Endothelial cell of umbilical vein (primary cell): ENCODE measurements at regions not wholly inside any gene's neighbourhood (a gene's known extent, or its start where the extent isn't known, plus 50 kb on each side); places are given as distances from the start of the nearest gene placed in this dataset.

Experiments
- BruUV-seq: library from RNA; stranded (reverse); fragments of 400-500 nt; replicated peaks from 2 replicates; lab custom pipeline; 2021; lab: Mats Ljungman, UMichigan
- CTCF ChIA-PET: fragments of 300-600, 350-600 bp; sonication (Branson Sonifier 250); formaldehyde crosslinking; loops from one replicate; lab custom pipeline; 2021; ENCODE audit warnings: antibody characterized with exemption, inconsistent platforms; lab: Charles Lee
- POLR2A ChIA-PET: fragments of 300-600, 350-600 bp; sonication (Branson Sonifier 250); formaldehyde crosslinking; loops from one replicate; lab custom pipeline; 2021; ENCODE audit warnings: antibody characterized with exemption, inconsistent platforms; lab: Charles Lee
- DNase-seq: peaks from one replicate; pipeline ENCODE4 v3.0.0-alpha.2; 2011; ENCODE audit warnings: low read depth, low spot score
- FAIRE-seq: peaks from 2 replicates; lab custom pipeline; 2011; peaks lifted over from hg19 to GRCh38; lab: Jason Lieb, UNC
- H2AFZ ChIP-seq: 2 replicates; pipeline ENCODE4 v1.6.0; 2012; ENCODE audit warnings: low read depth, low read length, control low read depth, inconsistent platforms
- H3K27ac ChIP-seq: 2 replicates; pipeline ENCODE4 v1.5.1; 2011; ENCODE audit warnings: low read depth, mild to moderate bottlenecking, control low read depth, low read length, moderate library complexity; ENCODE audit not compliant: insufficient read depth
- H3K27me3 ChIP-seq, 2 experiments: 2 replicates each; pipeline versions ENCODE4 v1.6.0 to v1.6.1; 2011; ENCODE audit warnings: low read length in 2 of 2, mixed read lengths in 1 of 2; ENCODE audit not compliant: control insufficient read depth in 2 of 2, insufficient read depth in 2 of 2
- H3K36me3 ChIP-seq, 2 experiments: 2 replicates in 1 of 2; 3 replicates in 1 of 2; pipeline ENCODE4 v1.5.1; 2011; ENCODE audit warnings: low read length in 2 of 2, mild to moderate bottlenecking in 1 of 2, moderate library complexity in 1 of 2; ENCODE audit not compliant: control insufficient read depth in 2 of 2, insufficient read depth in 2 of 2; ENCODE audit errors: extremely low read depth in 1 of 2
- H3K4me1 ChIP-seq: 3 replicates; pipeline ENCODE4 v1.5.1; 2011; ENCODE audit warnings: mild to moderate bottlenecking, low read length; ENCODE audit not compliant: control insufficient read depth, insufficient read depth; ENCODE audit errors: extremely low read depth
- H3K4me2 ChIP-seq: 2 replicates; pipeline ENCODE4 v1.6.1; 2011; ENCODE audit warnings: low read length, control low read depth, mixed read lengths; ENCODE audit not compliant: insufficient read depth
- H3K4me3 ChIP-seq, 3 experiments: fragments of 200-600 bp in 1 of 3; sonication (generic), shearing (Covaris generic) in 1 of 3; replicated peaks in 1 of 3; 2 replicates each; pipeline ENCODE4 v1.5.1; 2011 to 2016; ENCODE audit warnings: control low read depth in 3 of 3, low read length in 3 of 3, mild to moderate bottlenecking in 2 of 3, inconsistent platforms in 1 of 3, low read depth in 1 of 3, moderate library complexity in 1 of 3; ENCODE audit not compliant: insufficient read depth in 1 of 3
- H3K79me2 ChIP-seq: 2 replicates; pipeline ENCODE4 v1.6.0; 2012; ENCODE audit warnings: low read length, inconsistent platforms; ENCODE audit not compliant: control insufficient read depth, insufficient read depth
- H3K9ac ChIP-seq: replicated peaks from 2 replicates; pipeline ENCODE3; 2011; ENCODE audit warnings: low read length, control low read depth; ENCODE audit not compliant: insufficient read depth; ENCODE audit errors: extremely low read depth
- H3K9me1 ChIP-seq: replicated peaks from 3 replicates; pipeline ENCODE4 v1.6.0; 2011; ENCODE audit warnings: mild to moderate bottlenecking, low read length; ENCODE audit not compliant: control insufficient read depth, insufficient read depth; ENCODE audit errors: extremely low read depth
- H3K9me3 ChIP-seq: replicated peaks from 2 replicates; pipeline ENCODE4 v1.5.1; 2012; ENCODE audit warnings: low read length, inconsistent platforms; ENCODE audit not compliant: control insufficient read depth, insufficient read depth
- H4K20me1 ChIP-seq: replicated peaks from 2 replicates; pipeline ENCODE3; 2011; ENCODE audit warnings: mild to moderate bottlenecking, low read length; ENCODE audit not compliant: control insufficient read depth, insufficient read depth; ENCODE audit errors: extremely low read depth
- EZH2 ChIP-seq: IDR thresholded peaks from 2 replicates; pipeline ENCODE4 v1.6.1; 2012; ENCODE audit warnings: borderline replicate concordance, low read depth, mild to moderate bottlenecking, moderate library complexity, low read length, inconsistent platforms; ENCODE audit not compliant: severe bottlenecking
- FOS ChIP-seq: IDR thresholded peaks from 2 replicates; pipeline ENCODE4 v1.6.1; 2011; ENCODE audit warnings: mild to moderate bottlenecking, low read length, moderate library complexity, borderline replicate concordance; ENCODE audit not compliant: insufficient read depth
- GATA2 ChIP-seq: IDR thresholded peaks from 2 replicates; pipeline ENCODE4 v1.7.0; 2011; ENCODE audit warnings: low read depth, mild to moderate bottlenecking, moderate library complexity, mixed read lengths, low read length; ENCODE audit not compliant: insufficient read length, insufficient read depth
- JUN ChIP-seq: IDR thresholded peaks from 2 replicates; pipeline ENCODE4 v1.6.1; 2011; ENCODE audit warnings: borderline replicate concordance, low read depth; ENCODE audit not compliant: insufficient read length, insufficient read depth
- MYC ChIP-seq: IDR thresholded peaks from one replicate; pipeline ENCODE4 v1.6.1; 2011; ENCODE audit warnings: mild to moderate bottlenecking, low read depth, low read length
- POLR2A ChIP-seq: IDR thresholded peaks from 2 replicates; pipeline ENCODE4 v1.6.1; 2012; ENCODE audit warnings: low read depth, mild to moderate bottlenecking, control low read depth, low read length
- POLR2AphosphoS5 ChIP-seq: IDR thresholded peaks from 2 replicates; pipeline ENCODE4 v1.6.1; 2012; ENCODE audit warnings: low read depth, mild to moderate bottlenecking, control low read depth, low read length, moderate library complexity; ENCODE audit not compliant: insufficient read depth
- dilution Hi-C: fragments of 300-500 bp; cut with MboI; formaldehyde crosslinking; loops from one replicate; pipeline ENCODE4 v1.15.0; 2019; ENCODE audit warnings: low sequenced_read_pairs; ENCODE audit not compliant: extremely low pct_ligation_motif_present
- intact Hi-C: fragments of 100-400 bp; cut with micrococcal nuclease; formaldehyde crosslinking; loops from one replicate; pipeline ENCODE4 v1.10.0; 2022
- TF ChIP-seq, protein P1 (sequence below), 2 donors: IDR thresholded peaks; 1 replicate in 1 of 2; 2 replicates in 1 of 2; pipeline ENCODE4 v1.5.1; 2011; ENCODE audit warnings: low read length in 2 of 2, mild to moderate bottlenecking in 2 of 2, moderate library complexity in 2 of 2, control low read depth in 1 of 2, inconsistent platforms in 1 of 2, low read depth in 1 of 2; ENCODE audit not compliant: insufficient read depth in 1 of 2; ENCODE audit errors: extremely low read depth in 1 of 2
- TF ChIP-seq, protein P2 (sequence below): IDR thresholded peaks from 2 replicates; pipeline ENCODE4 v1.6.1; 2011; ENCODE audit not compliant: insufficient read depth, insufficient read length

DNA sequence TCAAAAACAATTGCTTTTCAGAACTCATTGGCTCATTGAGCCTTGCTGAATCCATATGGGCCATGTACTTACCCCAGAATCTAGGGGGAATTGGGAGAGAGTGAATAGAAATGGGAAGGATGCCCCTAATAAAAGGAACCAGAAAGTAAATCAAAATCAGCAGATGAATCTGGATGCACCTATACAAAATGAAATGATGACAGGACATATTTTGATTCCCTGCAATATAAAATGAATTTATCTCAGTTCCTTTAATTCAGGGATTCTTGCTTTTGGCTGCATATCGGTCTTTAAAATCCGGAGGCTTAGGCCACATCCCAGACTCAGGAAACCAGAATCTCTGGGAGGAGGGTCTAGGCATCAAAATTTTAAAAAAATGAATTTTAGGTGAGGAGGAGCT lies 107.7 kb upstream of the NEO1 start:
- DNase-seq (no peak), FAIRE-seq (no peak)
- Histone ChIP-seq H3K27ac (no peak overlapping the region), H3K9ac (no peak overlapping the region), H2AFZ (no peak overlapping the region), H3K79me2 (no peaks in the 10 kb centered on the region), H3K27me3 (no peaks in the 10 kb centered on the region), H3K4me1 (no peaks in the 10 kb centered on the region), H3K36me3 (no peaks in the 10 kb centered on the region), H3K4me2 (no peak overlapping the region), H3K9me3 (no peaks in the 10 kb centered on the region), H3K9me1 (no peaks in the 10 kb centered on the region), H3K4me3 (no peak overlapping the region), H4K20me1 (no peaks in the 10 kb centered on the region)
- POLR2A ChIA-PET: no interaction called here
- intact Hi-C loops: no loop called here
- TF ChIP-seq POLR2A: no peak
- TF ChIP-seq MYC: no peak
- dilution Hi-C loops: no loop called here
- no TSS peak for BruUV-seq
- CTCF ChIA-PET: no interaction called here

GRCh38 chr15:72940229-72940622 lies 112.0 kb upstream of the NEO1 start:
- ChIA-PET POLR2A (no interaction called here), CTCF (interaction anchor here (2.2 kb wide), 1 partner anchor 27 kb away, joined by 6 read pairs; no protein-coding TSS in a partner anchor)
- Histone ChIP-seq H3K4me3 (no peak overlapping the region), H3K27me3 (no peaks in the 10 kb centered on the region), H3K9me1 (no peaks in the 10 kb centered on the region), H3K4me1 (no peaks in the 10 kb centered on the region), H3K9me3 (no peaks in the 10 kb centered on the region), H3K27ac (no peak overlapping the region), H3K9ac (no peak overlapping the region), H3K36me3 (no peaks in the 10 kb centered on the region), H3K79me2 (no peaks in the 10 kb centered on the region), H4K20me1 (no peaks in the 10 kb centered on the region), H2AFZ (no peak overlapping the region), H3K4me2 (no peak overlapping the region)
- intact Hi-C loops: no loop called here
- FAIRE-seq (no peak), DNase-seq (no peak)
- dilution Hi-C loops: no loop called here
- no TSS peak for BruUV-seq
- TF ChIP-seq, protein P1, sequence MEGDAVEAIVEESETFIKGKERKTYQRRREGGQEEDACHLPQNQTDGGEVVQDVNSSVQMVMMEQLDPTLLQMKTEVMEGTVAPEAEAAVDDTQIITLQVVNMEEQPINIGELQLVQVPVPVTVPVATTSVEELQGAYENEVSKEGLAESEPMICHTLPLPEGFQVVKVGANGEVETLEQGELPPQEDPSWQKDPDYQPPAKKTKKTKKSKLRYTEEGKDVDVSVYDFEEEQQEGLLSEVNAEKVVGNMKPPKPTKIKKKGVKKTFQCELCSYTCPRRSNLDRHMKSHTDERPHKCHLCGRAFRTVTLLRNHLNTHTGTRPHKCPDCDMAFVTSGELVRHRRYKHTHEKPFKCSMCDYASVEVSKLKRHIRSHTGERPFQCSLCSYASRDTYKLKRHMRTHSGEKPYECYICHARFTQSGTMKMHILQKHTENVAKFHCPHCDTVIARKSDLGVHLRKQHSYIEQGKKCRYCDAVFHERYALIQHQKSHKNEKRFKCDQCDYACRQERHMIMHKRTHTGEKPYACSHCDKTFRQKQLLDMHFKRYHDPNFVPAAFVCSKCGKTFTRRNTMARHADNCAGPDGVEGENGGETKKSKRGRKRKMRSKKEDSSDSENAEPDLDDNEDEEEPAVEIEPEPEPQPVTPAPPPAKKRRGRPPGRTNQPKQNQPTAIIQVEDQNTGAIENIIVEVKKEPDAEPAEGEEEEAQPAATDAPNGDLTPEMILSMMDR (IDR thresholded peaks at IDR 0.05; ENCODE audit: extremely low read depth in 1 of 2, insufficient read depth in 1 of 2, low read depth in 1 of 2, low read length in 2 of 2): no peak
- TF ChIP-seq GATA2: no peak
- TF ChIP-seq, protein P2, sequence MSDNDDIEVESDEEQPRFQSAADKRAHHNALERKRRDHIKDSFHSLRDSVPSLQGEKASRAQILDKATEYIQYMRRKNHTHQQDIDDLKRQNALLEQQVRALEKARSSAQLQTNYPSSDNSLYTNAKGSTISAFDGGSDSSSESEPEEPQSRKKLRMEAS: no peak
- no peak for TF ChIP-seq POLR2AphosphoS5
- TF ChIP-seq FOS: no peak
- TF ChIP-seq POLR2A: no peak
- no peak for TF ChIP-seq EZH2
- no peak for TF ChIP-seq MYC
- TF ChIP-seq JUN: no peak
